GM12874 (cell line): ENCODE measurements at regions not wholly inside any gene's neighbourhood (a gene's known extent, or its start where the extent isn't known, plus 50 kb on each side); places are given as distances from the start of the nearest gene placed in this dataset.

Experiments
- CTCF ChIP-seq: IDR thresholded peaks from 2 replicates; pipeline ENCODE4 v1.5.1; 2011; ENCODE audit warnings: low read depth, mild to moderate bottlenecking, control low read depth, low read length, moderate library complexity; ENCODE audit not compliant: insufficient read depth

GRCh38 chr13:99035715-99036114 is 57.9 kb upstream of the DOCK9 start:
- no peak for TF ChIP-seq CTCF

DNA sequence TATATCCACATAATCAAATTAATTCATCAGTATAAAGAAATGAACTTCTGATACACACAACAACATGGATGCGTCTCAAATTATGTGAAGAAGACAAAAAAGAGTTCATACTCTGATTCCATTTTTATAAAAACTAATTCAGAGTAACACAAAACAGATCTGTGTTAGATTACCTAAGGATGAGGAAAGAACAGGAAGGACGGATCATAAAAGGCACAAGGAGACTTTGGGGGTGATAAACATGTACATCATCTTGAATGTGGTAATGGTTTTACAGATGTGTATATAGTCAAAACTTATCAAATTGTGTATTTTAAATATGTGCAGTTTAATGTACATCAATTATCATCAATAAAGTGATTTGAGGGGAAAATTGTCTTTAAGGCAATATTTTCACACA is 59.9 kb upstream of the DOCK9 start:
- no peak for TF ChIP-seq CTCF

GRCh38 chr13:99039718-99040280 is 61.9 kb upstream of the DOCK9 start:
- TF ChIP-seq CTCF, result no peak

DNA sequence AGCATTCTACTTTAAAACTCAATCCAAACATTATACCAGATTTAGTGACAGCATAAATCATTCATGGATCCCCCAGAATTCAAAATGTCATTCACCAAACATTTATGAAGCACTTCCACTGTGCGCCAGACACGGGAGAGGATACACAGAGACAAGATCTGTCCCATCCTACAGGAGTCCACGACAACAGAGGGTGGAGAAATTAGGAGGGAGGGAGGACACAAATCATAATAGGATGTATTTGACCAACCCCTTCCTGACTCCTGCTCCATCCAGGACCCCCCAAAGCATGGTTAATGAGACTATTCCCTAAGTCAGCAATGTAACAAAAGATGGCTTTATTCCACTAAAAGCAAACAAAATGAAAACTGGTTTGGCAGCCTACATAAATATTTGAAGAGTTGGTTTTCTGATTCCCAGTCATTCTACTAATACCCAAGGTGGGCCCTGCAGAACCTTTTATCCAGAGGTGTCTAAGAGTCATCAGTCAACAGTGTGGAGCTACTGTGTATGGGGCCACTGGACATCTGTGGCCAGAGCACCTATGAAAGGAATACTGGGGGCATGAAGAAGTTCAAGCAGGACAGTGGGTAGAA is 62.8 kb upstream of the DOCK9 start:
- no peak for TF ChIP-seq CTCF

GRCh38 chr13:99041337-99041736 is 63.5 kb upstream of the DOCK9 start:
- no peak for TF ChIP-seq CTCF

GRCh38 chr13:99041788-99042187 is 63.9 kb upstream of the DOCK9 start:
- TF ChIP-seq CTCF, result no peak

- no peak for TF ChIP-seq CTCF
Observed at GRCh38 chr13:99042521-99043250, 64.8 kb upstream of the DOCK9 start.
